ENCODE measurements at regions not wholly inside any gene's neighbourhood (a gene's known extent, or its start where the extent isn't known, plus 50 kb on each side); places are given as distances from the start of the nearest gene placed in this dataset.

DNA sequence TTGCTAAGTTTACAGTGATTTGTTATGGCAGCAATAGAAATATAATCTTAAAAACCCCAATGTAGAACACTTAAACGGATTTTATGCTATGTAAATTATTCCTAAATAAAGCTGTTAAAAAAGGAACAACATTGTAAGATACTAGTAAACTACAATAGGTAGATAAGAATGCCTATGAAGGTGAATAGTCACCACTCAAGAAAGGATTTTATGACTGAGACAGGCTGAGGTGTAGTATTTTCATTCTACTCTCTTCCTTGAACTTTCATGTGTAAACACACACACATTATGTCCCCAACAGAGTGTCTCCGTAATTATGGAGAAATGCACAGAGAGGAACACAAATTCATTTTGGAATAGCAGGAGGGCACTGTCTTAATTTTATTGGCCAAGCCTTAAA, 183.9 kb upstream of the ST6GAL2 start:
- TF ChIP-seq, protein P1, sequence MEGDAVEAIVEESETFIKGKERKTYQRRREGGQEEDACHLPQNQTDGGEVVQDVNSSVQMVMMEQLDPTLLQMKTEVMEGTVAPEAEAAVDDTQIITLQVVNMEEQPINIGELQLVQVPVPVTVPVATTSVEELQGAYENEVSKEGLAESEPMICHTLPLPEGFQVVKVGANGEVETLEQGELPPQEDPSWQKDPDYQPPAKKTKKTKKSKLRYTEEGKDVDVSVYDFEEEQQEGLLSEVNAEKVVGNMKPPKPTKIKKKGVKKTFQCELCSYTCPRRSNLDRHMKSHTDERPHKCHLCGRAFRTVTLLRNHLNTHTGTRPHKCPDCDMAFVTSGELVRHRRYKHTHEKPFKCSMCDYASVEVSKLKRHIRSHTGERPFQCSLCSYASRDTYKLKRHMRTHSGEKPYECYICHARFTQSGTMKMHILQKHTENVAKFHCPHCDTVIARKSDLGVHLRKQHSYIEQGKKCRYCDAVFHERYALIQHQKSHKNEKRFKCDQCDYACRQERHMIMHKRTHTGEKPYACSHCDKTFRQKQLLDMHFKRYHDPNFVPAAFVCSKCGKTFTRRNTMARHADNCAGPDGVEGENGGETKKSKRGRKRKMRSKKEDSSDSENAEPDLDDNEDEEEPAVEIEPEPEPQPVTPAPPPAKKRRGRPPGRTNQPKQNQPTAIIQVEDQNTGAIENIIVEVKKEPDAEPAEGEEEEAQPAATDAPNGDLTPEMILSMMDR (IDR thresholded peaks at IDR 0.05), result no peak
- TF ChIP-seq EZH2 (IDR thresholded peaks at IDR 0.05; ENCODE audit: borderline replicate concordance, insufficient read depth, low read depth, low read length, poor library complexity, severe bottlenecking), result no peak

Measured in B cell (primary cell).